A549 (cell line): ENCODE measurements at regions not wholly inside any gene's neighbourhood (a gene's known extent, or its start where the extent isn't known, plus 50 kb on each side); places are given as distances from the start of the nearest gene placed in this dataset.
A peak's percentile ranks its signal among the peaks of the same experiment; 100 is the strongest.

ENCODE experiments used
- ATAC-seq, 2 experiments: fragments of 200-7000 bp in 1 of 2; fragments of >200 bp in 1 of 2; cut with Nextera tagmentation in 1 of 2; cut with Tn5 transposase in 1 of 2; 3 replicates each; pipeline versions ENCODE4 v1.8.0 to v1.9.1; 2018 to 2020; ENCODE audit warnings: mild to moderate bottlenecking in 1 of 2, moderate library complexity in 1 of 2
- CTCF ChIA-PET: fragments of 300-600 bp; sonication (Branson Sonifier 250); formaldehyde crosslinking; extraction: SDS; loops from one replicate; lab custom pipeline; 2021; ENCODE audit warnings: antibody characterized with exemption, inconsistent platforms; lab: Yijun Ruan, JAX
- POLR2A ChIA-PET: fragments of 350-600 bp; formaldehyde crosslinking; extraction: SDS; loops from one replicate; lab custom pipeline; 2021; ENCODE audit warnings: antibody characterized with exemption, inconsistent platforms; lab: Yijun Ruan, JAX
- DNase-seq, 2 experiments: peaks; one replicate each; pipeline versions ENCODE4 v3.0.0 to v3.0.0-alpha.2; 2011 to 2016; ENCODE audit warnings: low read depth in 1 of 2, low spot score in 1 of 2
- FAIRE-seq: peaks from 2 replicates; lab custom pipeline; 2011; peaks lifted over from hg19 to GRCh38; lab: Jason Lieb, UNC
- H3K27ac ChIP-seq, 2 experiments: fragments of >200 bp; sonication (Bioruptor Twin); formaldehyde crosslinking; 3 replicates each; pipeline ENCODE4 v1.5.1; 2016 to 2017
- H3K4me1 ChIP-seq: fragments of >200 bp; sonication (Bioruptor Twin); formaldehyde crosslinking; 3 replicates; pipeline ENCODE4 v1.6.1; 2016
- H3K4me2 ChIP-seq: fragments of >200 bp; sonication (Bioruptor Twin); formaldehyde crosslinking; 3 replicates; pipeline ENCODE4 v1.6.1; 2016
- H3K4me3 ChIP-seq: fragments of >200 bp; sonication (Bioruptor Twin); formaldehyde crosslinking; 3 replicates; pipeline ENCODE4 v1.5.1; 2016
- H3K9me3 ChIP-seq: fragments of >200 bp; sonication (Bioruptor Twin); formaldehyde crosslinking; 3 replicates; pipeline ENCODE4 v1.6.1; 2016
- CBX2 ChIP-seq: fragments of 200-600 bp; sonication (generic); IDR thresholded peaks from 2 replicates; pipeline ENCODE4 v1.6.1; 2016; ENCODE audit warnings: low read depth, mild to moderate bottlenecking, borderline replicate concordance
- CBX8 ChIP-seq: fragments of 200-600 bp; sonication (generic); IDR thresholded peaks from 2 replicates; pipeline ENCODE4 v1.6.1; 2016
- CHD2 ChIP-seq: fragments of 150-350 bp; IDR thresholded peaks from 2 replicates; pipeline ENCODE4 v1.6.1; 2014; ENCODE audit warnings: low read length; ENCODE audit not compliant: partially characterized antibody
- FOSL2 ChIP-seq, 2 experiments: fragments of 450-650 bp in 1 of 2; fragments of >200 bp in 1 of 2; sonication (Bioruptor Twin) in 1 of 2; formaldehyde crosslinking; IDR thresholded peaks; 2 replicates each; pipeline versions ENCODE4 v1.5.0 to v1.6.1; 2016 to 2020; ENCODE audit warnings: mild to moderate bottlenecking in 1 of 2, moderate library complexity in 1 of 2
- FOXS1 ChIP-seq: fragments of 250-450 bp; sonication (Bioruptor Pico); IDR thresholded peaks from 2 replicates; pipeline ENCODE4 v1.5.0; 2020; ENCODE audit warnings: mild to moderate bottlenecking, moderate library complexity
- GATA3 ChIP-seq: IDR thresholded peaks from 2 replicates; pipeline ENCODE4 v1.6.1; 2012; ENCODE audit warnings: borderline replicate concordance
- HDAC2 ChIP-seq: fragments of 200-600 bp; sonication (generic); IDR thresholded peaks from 2 replicates; pipeline ENCODE4 v1.6.1; 2016
- HOXB13 ChIP-seq: fragments of 250-450 bp; sonication (Bioruptor Pico); IDR thresholded peaks from 2 replicates; pipeline ENCODE4 v1.5.0; 2020; ENCODE audit warnings: low read depth, mild to moderate bottlenecking, moderate library complexity
- JUN ChIP-seq, 2 experiments: fragments of >200 bp; sonication (Bioruptor Twin); formaldehyde crosslinking; IDR thresholded peaks; 2 replicates in 1 of 2; 3 replicates in 1 of 2; pipeline ENCODE4 v1.6.1; 2016 to 2017
- KDM1A ChIP-seq: fragments of 200-600 bp; sonication (generic); IDR thresholded peaks from 2 replicates; pipeline ENCODE4 v1.6.1; 2016; ENCODE audit warnings: low read depth, mild to moderate bottlenecking
- MAFK ChIP-seq: fragments of 450-650 bp; IDR thresholded peaks from 2 replicates; pipeline ENCODE4 v1.6.1; 2014; ENCODE audit not compliant: partially characterized antibody
- MAZ ChIP-seq: fragments of 150-350 bp; IDR thresholded peaks from 2 replicates; pipeline ENCODE4 v1.6.1; 2014; ENCODE audit warnings: antibody characterized with exemption, low read depth, low read length, borderline replicate concordance
- NFE2L2 ChIP-seq: fragments of 150-350 bp; conservative IDR thresholded peaks from 2 replicates; pipeline ENCODE4 v1.6.1; 2014; ENCODE audit warnings: low read length
- NPAS2 ChIP-seq: fragments of 250-450 bp; sonication (Bioruptor Pico); IDR thresholded peaks from 2 replicates; pipeline ENCODE4 v1.8.0; 2022; ENCODE audit warnings: mild to moderate bottlenecking, moderate library complexity, borderline replicate concordance
- POLR2AphosphoS2 ChIP-seq: conservative IDR thresholded peaks from 2 replicates; pipeline ENCODE4 v1.6.1; 2012; ENCODE audit warnings: low read length, improper control_type of control experiment, inconsistent platforms
- RARB ChIP-seq: fragments of 250-450 bp; sonication (Bioruptor Pico); IDR thresholded peaks from 2 replicates; pipeline ENCODE4 v1.8.0; 2021; ENCODE audit warnings: mild to moderate bottlenecking, moderate library complexity
- RCOR1 ChIP-seq: fragments of 150-350 bp; IDR thresholded peaks from 2 replicates; pipeline ENCODE4 v1.6.1; 2014; ENCODE audit warnings: antibody characterized with exemption, low read length, low read depth
- RFX5 ChIP-seq: fragments of 450-650 bp; IDR thresholded peaks from 2 replicates; pipeline ENCODE4 v1.7.1; 2014; ENCODE audit warnings: antibody characterized with exemption, mild to moderate bottlenecking, moderate library complexity
- RNF2 ChIP-seq: fragments of 200-600 bp; sonication (generic); IDR thresholded peaks from 2 replicates; pipeline ENCODE4 v1.6.1; 2016; ENCODE audit warnings: low read depth, mild to moderate bottlenecking, antibody characterized with exemption, moderate library complexity, borderline replicate concordance
- SMC3 ChIP-seq: fragments of >200 bp; sonication (Bioruptor Twin); formaldehyde crosslinking; IDR thresholded peaks from 3 replicates; pipeline ENCODE4 v1.6.1; 2018; ENCODE audit warnings: inconsistent platforms
- TFCP2L1 ChIP-seq: fragments of 250-450 bp; sonication (Bioruptor Pico); IDR thresholded peaks from 2 replicates; pipeline ENCODE4 v1.5.0; 2021; ENCODE audit warnings: mild to moderate bottlenecking
- ZFP36 ChIP-seq: fragments of 450-650 bp; IDR thresholded peaks from 2 replicates; pipeline ENCODE4 v1.6.1; 2014; ENCODE audit warnings: borderline replicate concordance; ENCODE audit not compliant: partially characterized antibody
- WGBS: methylation state at CpG from one replicate; pipeline ENCODE4 v1.1.6; 2017; ENCODE audit errors: missing lambda C conversion rate; 5-methylcytosine and 5-hydroxymethylcytosine counted together
- TF ChIP-seq, protein P1 (sequence below): fragments of >200 bp; sonication (Bioruptor Twin); formaldehyde crosslinking; IDR thresholded peaks from 2 replicates; pipeline ENCODE4 v1.6.1; 2016
- TF ChIP-seq, protein P2 (sequence below): fragments of 150-350 bp; IDR thresholded peaks from 2 replicates; pipeline ENCODE4 v1.6.1; 2014; ENCODE audit warnings: low read depth, mild to moderate bottlenecking, low read length
- TF ChIP-seq, protein P3 (sequence below): fragments of 200-600 bp; sonication (generic); IDR thresholded peaks from 2 replicates; pipeline ENCODE4 v1.6.1; 2016; ENCODE audit warnings: antibody characterized with exemption, mild to moderate bottlenecking, moderate library complexity

DNA sequence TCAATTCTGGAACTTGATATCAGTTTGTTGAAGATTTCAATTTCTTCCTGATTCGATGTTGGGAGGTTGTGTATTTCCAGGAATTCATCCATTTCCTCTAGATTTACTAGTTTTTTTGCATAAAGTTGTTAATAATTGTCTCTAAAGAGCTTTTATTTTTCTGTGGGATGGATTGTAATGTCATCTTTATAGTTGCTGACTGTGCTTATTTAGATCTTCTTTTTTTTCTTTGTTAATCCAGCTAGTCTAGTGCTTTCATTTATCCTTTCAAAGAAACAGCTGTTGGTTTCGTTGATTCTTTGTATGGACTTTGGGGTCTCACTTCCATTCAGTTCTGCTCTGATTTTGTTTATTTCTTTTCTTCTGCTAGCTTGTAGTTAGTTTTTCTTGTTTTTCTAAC lies 302.0 kb upstream of the DMAC1 start:
- Histone ChIP-seq H3K4me3 (no peak overlapping the region), H3K27ac (no peak overlapping the region), H3K4me1 (no peaks in the 10 kb centered on the region), H3K4me2 (no peak overlapping the region), H3K9me3 (no peaks in the 10 kb centered on the region)
- POLR2A ChIA-PET = no interaction called here
- WGBS = 3% methylated on average over 2 of the region's 2 CpGs
- peak; percentile 27 for TF ChIP-seq MAFK
- TF ChIP-seq RARB (CRISPR knock-in tag) = no peak
- TF ChIP-seq, protein P1, sequence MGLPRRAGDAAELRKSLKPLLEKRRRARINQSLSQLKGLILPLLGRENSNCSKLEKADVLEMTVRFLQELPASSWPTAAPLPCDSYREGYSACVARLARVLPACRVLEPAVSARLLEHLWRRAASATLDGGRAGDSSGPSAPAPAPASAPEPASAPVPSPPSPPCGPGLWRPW = no peak
- ATAC-seq (no peak), DNase-seq (no peak), FAIRE-seq (no peak)
- CTCF ChIA-PET = no interaction called here

DNA sequence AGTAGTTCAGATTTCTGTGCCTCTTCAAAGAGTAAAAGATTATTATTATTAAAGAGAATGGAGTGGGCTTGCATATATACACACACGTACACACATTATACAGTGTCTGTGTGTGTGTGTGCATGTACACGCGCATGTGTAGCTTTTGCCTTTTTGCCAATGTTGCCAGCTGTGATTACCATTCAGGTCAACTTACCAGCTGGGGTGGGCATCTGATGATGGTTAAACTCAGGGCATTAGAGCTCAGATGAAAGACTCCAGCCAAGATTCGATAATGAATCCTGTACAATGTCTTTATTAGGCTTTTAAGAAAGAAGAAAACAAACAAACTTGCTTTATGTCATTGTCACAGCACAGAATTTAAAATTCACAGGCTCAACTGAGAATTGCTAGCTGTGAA lies 296.5 kb upstream of the DMAC1 start:
- CTCF ChIA-PET = no interaction called here
- DNase-seq (no peak), ATAC-seq (no peak)
- Histone ChIP-seq H3K4me2 (no peak overlapping the region), H3K9me3 (no peaks in the 10 kb centered on the region), H3K4me3 (no peak overlapping the region), H3K4me1 (no peaks in the 10 kb centered on the region), H3K27ac (no peak overlapping the region)
- POLR2A ChIA-PET = no interaction called here
- WGBS = 7% methylated on average over 4 of the region's 4 CpGs
- no peak for TF ChIP-seq POLR2AphosphoS2
- TF ChIP-seq SMC3 = no peak
- no peak for TF ChIP-seq FOXS1 (CRISPR knock-in tag)
- no peak for TF ChIP-seq HOXB13
- no peak for TF ChIP-seq MAZ
- TF ChIP-seq NPAS2 (CRISPR knock-in tag) = no peak
- no peak for TF ChIP-seq MAFK
- TF ChIP-seq, all 56 proteins: peak for 0
- FAIRE-seq = no peak

DNA sequence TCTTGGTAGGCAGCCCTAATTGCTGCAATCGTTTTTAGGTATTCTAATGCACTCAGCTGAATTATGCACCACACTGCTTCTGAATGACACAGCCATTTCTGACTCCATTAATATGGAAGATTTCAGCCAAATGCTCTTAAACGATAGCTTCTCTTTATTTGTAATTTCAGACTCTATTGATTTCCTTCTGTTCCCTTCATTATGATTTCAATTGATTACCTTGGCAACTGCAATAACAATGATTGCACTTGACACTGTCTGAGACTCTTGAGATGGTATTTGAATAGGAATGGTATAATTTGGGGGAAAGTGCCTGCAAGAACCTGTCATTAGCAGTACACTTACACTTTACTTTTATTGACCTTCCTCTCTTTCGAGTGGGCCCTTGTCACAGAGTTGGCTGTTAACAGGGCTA lies 296.1 kb upstream of the DMAC1 start:
- CTCF ChIA-PET = no interaction called here
- DNase-seq (no peak), FAIRE-seq (no peak), ATAC-seq (no peak)
- Histone ChIP-seq H3K27ac (no peak overlapping the region), H3K9me3 (no peaks in the 10 kb centered on the region), H3K4me2 (no peak overlapping the region), H3K4me3 (no peak overlapping the region), H3K4me1 (no peaks in the 10 kb centered on the region)
- TF ChIP-seq RNF2 = no peak
- TF ChIP-seq, protein P2, sequence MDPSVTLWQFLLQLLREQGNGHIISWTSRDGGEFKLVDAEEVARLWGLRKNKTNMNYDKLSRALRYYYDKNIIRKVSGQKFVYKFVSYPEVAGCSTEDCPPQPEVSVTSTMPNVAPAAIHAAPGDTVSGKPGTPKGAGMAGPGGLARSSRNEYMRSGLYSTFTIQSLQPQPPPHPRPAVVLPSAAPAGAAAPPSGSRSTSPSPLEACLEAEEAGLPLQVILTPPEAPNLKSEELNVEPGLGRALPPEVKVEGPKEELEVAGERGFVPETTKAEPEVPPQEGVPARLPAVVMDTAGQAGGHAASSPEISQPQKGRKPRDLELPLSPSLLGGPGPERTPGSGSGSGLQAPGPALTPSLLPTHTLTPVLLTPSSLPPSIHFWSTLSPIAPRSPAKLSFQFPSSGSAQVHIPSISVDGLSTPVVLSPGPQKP = no peak
- no peak for TF ChIP-seq SMC3
- TF ChIP-seq CBX8 = no peak
- TF ChIP-seq KDM1A = no peak
- no peak for TF ChIP-seq JUN (IDR thresholded peaks at IDR 0.05)
- no peak for TF ChIP-seq ZFP36
- TF ChIP-seq NPAS2 (CRISPR knock-in tag) = no peak
- TF ChIP-seq MAFK = no peak
- no peak for TF ChIP-seq NFE2L2
- TF ChIP-seq FOSL2 (IDR thresholded peaks at IDR 0.05) = no peak
- no peak for TF ChIP-seq FOSL2 (CRISPR knock-in tag; IDR thresholded peaks at IDR 0.05)
- no peak for TF ChIP-seq POLR2AphosphoS2
- no peak for TF ChIP-seq GATA3
- TF ChIP-seq CBX2 = no peak
- POLR2A ChIA-PET = no interaction called here
- WGBS = 5% methylated on average over 3 of the region's 3 CpGs

DNA sequence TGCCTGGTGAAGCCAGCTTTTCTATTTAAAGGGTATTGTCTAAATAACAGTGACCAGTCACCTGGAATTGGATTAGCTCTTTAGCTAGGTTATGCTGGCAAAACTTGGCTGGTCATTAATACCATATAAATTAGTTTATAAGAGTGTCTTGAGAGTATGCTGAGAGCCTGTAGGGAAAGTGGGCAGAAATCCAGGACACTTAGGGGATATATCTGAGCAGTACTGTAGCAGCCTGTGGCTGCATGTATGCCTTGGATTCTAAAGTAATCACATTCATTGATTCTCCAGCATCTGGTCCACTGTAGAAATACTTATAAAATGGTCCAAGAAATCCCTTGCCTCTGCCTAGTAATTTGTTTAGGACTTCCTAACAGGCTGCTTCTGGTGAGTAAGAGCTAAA lies 288.9 kb upstream of the DMAC1 start:
- Histone ChIP-seq H3K27ac (no peak overlapping the region), H3K4me1 (no peaks in the 10 kb centered on the region), H3K4me2 (no peak overlapping the region), H3K4me3 (no peak overlapping the region), H3K9me3 (no peaks in the 10 kb centered on the region)
- TF ChIP-seq POLR2AphosphoS2 = no peak
- no peak for TF ChIP-seq RFX5
- TF ChIP-seq, protein P3, sequence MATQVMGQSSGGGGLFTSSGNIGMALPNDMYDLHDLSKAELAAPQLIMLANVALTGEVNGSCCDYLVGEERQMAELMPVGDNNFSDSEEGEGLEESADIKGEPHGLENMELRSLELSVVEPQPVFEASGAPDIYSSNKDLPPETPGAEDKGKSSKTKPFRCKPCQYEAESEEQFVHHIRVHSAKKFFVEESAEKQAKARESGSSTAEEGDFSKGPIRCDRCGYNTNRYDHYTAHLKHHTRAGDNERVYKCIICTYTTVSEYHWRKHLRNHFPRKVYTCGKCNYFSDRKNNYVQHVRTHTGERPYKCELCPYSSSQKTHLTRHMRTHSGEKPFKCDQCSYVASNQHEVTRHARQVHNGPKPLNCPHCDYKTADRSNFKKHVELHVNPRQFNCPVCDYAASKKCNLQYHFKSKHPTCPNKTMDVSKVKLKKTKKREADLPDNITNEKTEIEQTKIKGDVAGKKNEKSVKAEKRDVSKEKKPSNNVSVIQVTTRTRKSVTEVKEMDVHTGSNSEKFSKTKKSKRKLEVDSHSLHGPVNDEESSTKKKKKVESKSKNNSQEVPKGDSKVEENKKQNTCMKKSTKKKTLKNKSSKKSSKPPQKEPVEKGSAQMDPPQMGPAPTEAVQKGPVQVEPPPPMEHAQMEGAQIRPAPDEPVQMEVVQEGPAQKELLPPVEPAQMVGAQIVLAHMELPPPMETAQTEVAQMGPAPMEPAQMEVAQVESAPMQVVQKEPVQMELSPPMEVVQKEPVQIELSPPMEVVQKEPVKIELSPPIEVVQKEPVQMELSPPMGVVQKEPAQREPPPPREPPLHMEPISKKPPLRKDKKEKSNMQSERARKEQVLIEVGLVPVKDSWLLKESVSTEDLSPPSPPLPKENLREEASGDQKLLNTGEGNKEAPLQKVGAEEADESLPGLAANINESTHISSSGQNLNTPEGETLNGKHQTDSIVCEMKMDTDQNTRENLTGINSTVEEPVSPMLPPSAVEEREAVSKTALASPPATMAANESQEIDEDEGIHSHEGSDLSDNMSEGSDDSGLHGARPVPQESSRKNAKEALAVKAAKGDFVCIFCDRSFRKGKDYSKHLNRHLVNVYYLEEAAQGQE = no peak
- TF ChIP-seq HDAC2 = no peak
- TF ChIP-seq HOXB13 = no peak
- no peak for TF ChIP-seq TFCP2L1 (CRISPR knock-in tag)
- no peak for TF ChIP-seq CHD2
- no peak for TF ChIP-seq CBX8
- no peak for TF ChIP-seq RCOR1
- POLR2A ChIA-PET = no interaction called here
- CTCF ChIA-PET = no interaction called here
- FAIRE-seq (no peak), DNase-seq (no peak), ATAC-seq (no peak)
